CD14-positive monocyte (primary cell): ENCODE measurements at regions not wholly inside any gene's neighbourhood (a gene's known extent, or its start where the extent isn't known, plus 50 kb on each side); places are given as distances from the start of the nearest gene placed in this dataset.
A peak's percentile ranks its signal among the peaks of the same experiment; 100 is the strongest.
"Not testable (repeated sequence)": the region's sequence is repeated elsewhere in the genome, so short reads cannot be mapped to it uniquely, and the experiment has no call there.

Source experiments
- DNase-seq, 3 donors: peaks; one replicate each; pipeline ENCODE4 v3.0.0-alpha.2; 2011 to 2022
- H2AFZ ChIP-seq: 2 replicates; pipeline ENCODE4 v1.6.0; 2012; ENCODE audit warnings: mild to moderate bottlenecking, low read depth, low read length, inconsistent platforms; ENCODE audit not compliant: insufficient read depth, poor library complexity, severe bottlenecking
- H3K27ac ChIP-seq, 2 donors: 1 replicate in 1 of 2; 2 replicates in 1 of 2; pipeline ENCODE4 v1.5.1; 2012 to 2013; ENCODE audit warnings: low read length in 2 of 2, control low read depth in 1 of 2, inconsistent platforms in 1 of 2, low read depth in 1 of 2, mild to moderate bottlenecking in 1 of 2
- H3K27me3 ChIP-seq, 2 donors: one replicate each; pipeline versions ENCODE4 v1.6.0 to v1.6.1; 2011 to 2013; ENCODE audit warnings: low read length in 2 of 2; ENCODE audit not compliant: control insufficient read depth in 2 of 2, insufficient read depth in 2 of 2
- H3K36me3 ChIP-seq, 2 donors: replicated peaks in 1 of 2; 1 replicate in 1 of 2; 2 replicates in 1 of 2; pipeline versions ENCODE4 v1.5.1 to v1.6.1; 2012 to 2013; ENCODE audit warnings: low read length in 2 of 2, control low read depth in 1 of 2, inconsistent platforms in 1 of 2, mild to moderate bottlenecking in 1 of 2; ENCODE audit not compliant: insufficient read depth in 2 of 2, control insufficient read depth in 1 of 2
- H3K4me1 ChIP-seq, 2 donors: 1 replicate in 1 of 2; 2 replicates in 1 of 2; pipeline versions ENCODE4 v1.5.1 to v1.6.1; 2012 to 2013; ENCODE audit warnings: low read length in 2 of 2, control low read depth in 1 of 2, inconsistent platforms in 1 of 2, mild to moderate bottlenecking in 1 of 2, moderate library complexity in 1 of 2; ENCODE audit not compliant: insufficient read depth in 2 of 2, control insufficient read depth in 1 of 2
- H3K4me2 ChIP-seq: replicated peaks from 2 replicates; pipeline ENCODE3; 2012; ENCODE audit warnings: low read length, moderate library complexity, mild to moderate bottlenecking; ENCODE audit not compliant: poor library complexity, severe bottlenecking; ENCODE audit errors: extremely low read depth
- H3K4me3 ChIP-seq, 3 experiments: fragments of 200-600 bp in 1 of 3; sonication (generic) in 1 of 3; replicated peaks in 1 of 3; 1 replicate in 2 of 3; 2 replicates in 1 of 3; pipeline ENCODE4 v1.5.1; 2011 to 2013; ENCODE audit warnings: low read length in 3 of 3, mild to moderate bottlenecking in 3 of 3, control low read depth in 2 of 3, low read depth in 2 of 3, inconsistent platforms in 1 of 3, moderate library complexity in 1 of 3
- H3K79me2 ChIP-seq: 2 replicates; pipeline ENCODE4 v1.6.0; 2012; ENCODE audit warnings: mild to moderate bottlenecking, control low read depth, inconsistent platforms, low read length, moderate library complexity; ENCODE audit not compliant: insufficient read depth
- H3K9ac ChIP-seq: 2 replicates; pipeline ENCODE4 v1.6.0; 2017; ENCODE audit warnings: low read length, mild to moderate bottlenecking; ENCODE audit not compliant: insufficient read depth, poor library complexity, severe bottlenecking
- H3K9me3 ChIP-seq, 2 donors: replicated peaks in 1 of 2; 1 replicate in 1 of 2; 2 replicates in 1 of 2; pipeline versions ENCODE4 v1.5.1 to v1.6.1; 2012 to 2013; ENCODE audit warnings: low read length in 2 of 2, control low read depth in 1 of 2; ENCODE audit not compliant: control insufficient read depth in 1 of 2, insufficient read depth in 1 of 2
- H4K20me1 ChIP-seq: 2 replicates; pipeline ENCODE4 v1.6.0; 2012; ENCODE audit warnings: mild to moderate bottlenecking, low read length, control low read depth, moderate library complexity; ENCODE audit not compliant: insufficient read depth
- H3K27ac Mint-ChIP-seq, 7 donors: one replicate each; pipeline ENCODE4 v1.8.0; 2020; ENCODE audit warnings: mild to moderate bottlenecking in 7 of 7, mixed read lengths in 7 of 7, moderate library complexity in 6 of 7, inconsistent platforms in 2 of 7
- H3K27me3 Mint-ChIP-seq, 3 donors: one replicate each; pipeline ENCODE4 v1.8.0; 2021 to 2022; ENCODE audit warnings: low read depth in 3 of 3, mild to moderate bottlenecking in 3 of 3, mixed read lengths in 3 of 3, moderate library complexity in 3 of 3, inconsistent platforms in 1 of 3
- H3K36me3 Mint-ChIP-seq, 2 donors: one replicate each; pipeline ENCODE4 v1.8.0; 2020; ENCODE audit warnings: mixed read lengths in 2 of 2, inconsistent platforms in 1 of 2, mild to moderate bottlenecking in 1 of 2
- H3K4me1 Mint-ChIP-seq: one replicate; pipeline ENCODE4 v1.8.0; 2020; ENCODE audit warnings: mild to moderate bottlenecking, mixed read lengths
- H3K4me3 Mint-ChIP-seq, 2 donors: one replicate each; pipeline ENCODE4 v1.8.0; 2020; ENCODE audit warnings: mild to moderate bottlenecking in 2 of 2, mixed read lengths in 2 of 2, moderate library complexity in 1 of 2
- H3K9me3 Mint-ChIP-seq, 7 donors: one replicate each; pipeline ENCODE4 v1.8.0; 2020 to 2022; ENCODE audit warnings: mixed read lengths in 7 of 7, mild to moderate bottlenecking in 6 of 7, moderate library complexity in 6 of 7, inconsistent platforms in 2 of 7
- WGBS: methylation state at CpG from one replicate; pipeline ENCODE4 v1.1.5; 2013; ENCODE audit warnings: missing lambda C conversion rate; ENCODE audit not compliant: insufficient coverage; 5-methylcytosine and 5-hydroxymethylcytosine counted together
- intact Hi-C, 2 donors: fragments of 100-400 bp; cut with micrococcal nuclease; formaldehyde crosslinking; loops; one replicate each; pipeline versions ENCODE4 v1.15.0 to v1.15.1; 2023
- TF ChIP-seq, protein P1 (sequence below): fragments of 200-600 bp; IDR thresholded peaks from one replicate; pipeline ENCODE4 v1.8.0; 2022; ENCODE audit warnings: antibody characterized with exemption, mild to moderate bottlenecking

DNA sequence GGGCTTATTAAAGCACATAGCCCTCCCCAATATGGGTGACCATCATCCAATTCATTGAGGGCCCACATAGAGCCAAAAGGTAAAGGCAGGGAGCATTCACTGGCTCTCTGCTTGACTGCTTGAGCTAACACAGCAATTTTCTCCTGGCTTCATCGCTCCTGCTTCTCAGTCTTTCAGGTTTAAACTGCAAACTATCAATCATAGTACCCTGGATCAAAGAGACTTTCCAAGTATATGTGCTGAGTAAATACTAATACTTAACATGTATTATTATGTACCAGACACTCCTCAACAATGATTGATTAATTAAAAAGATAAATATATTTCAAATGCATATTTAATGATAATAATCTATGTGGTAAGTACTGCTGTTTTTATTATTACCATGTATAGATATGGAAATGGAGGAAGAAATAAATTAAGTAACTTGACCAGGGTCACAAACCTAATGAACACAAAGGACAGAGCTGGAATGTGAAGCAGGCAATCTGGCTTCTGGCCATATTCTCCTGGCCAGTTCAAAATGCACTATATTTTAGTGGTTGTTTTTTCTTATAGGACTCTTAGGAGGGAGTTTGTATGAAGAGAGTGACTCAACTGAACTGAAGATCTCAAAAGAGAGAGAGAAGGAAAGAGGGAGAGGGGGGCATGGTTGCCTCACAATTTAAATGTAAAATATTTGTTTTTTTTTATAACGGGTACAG lies 1197.3 kb downstream of the TECRL start:
- no CpG with 5 or more reads among the region's 2 CpGs for WGBS
- H3K4me1 Mint-ChIP-seq = no peaks in the 10 kb centered on the region
- Histone ChIP-seq H3K4me3 (no peak overlapping the region), H3K27me3 (no peaks in the 10 kb centered on the region), H3K9ac (no peak overlapping the region), H4K20me1 (no peaks in the 10 kb centered on the region), H3K4me2 (no peak overlapping the region), H3K27ac (no peak overlapping the region), H3K79me2 (no peaks in the 10 kb centered on the region), H2AFZ (no peak overlapping the region), H3K36me3 (no peaks in the 10 kb centered on the region), H3K9me3 (no peaks in the 10 kb centered on the region), H3K4me1 (no peaks in the 10 kb centered on the region)
- H3K9me3 Mint-ChIP-seq = peaks cover 0 to 8% (median 3%) of the 10 kb centered on the region in 7 donors
- DNase-seq = no peak
- intact Hi-C loops = no loop called here
- no peak overlapping the region for H3K4me3 Mint-ChIP-seq
- TF ChIP-seq, protein P1, sequence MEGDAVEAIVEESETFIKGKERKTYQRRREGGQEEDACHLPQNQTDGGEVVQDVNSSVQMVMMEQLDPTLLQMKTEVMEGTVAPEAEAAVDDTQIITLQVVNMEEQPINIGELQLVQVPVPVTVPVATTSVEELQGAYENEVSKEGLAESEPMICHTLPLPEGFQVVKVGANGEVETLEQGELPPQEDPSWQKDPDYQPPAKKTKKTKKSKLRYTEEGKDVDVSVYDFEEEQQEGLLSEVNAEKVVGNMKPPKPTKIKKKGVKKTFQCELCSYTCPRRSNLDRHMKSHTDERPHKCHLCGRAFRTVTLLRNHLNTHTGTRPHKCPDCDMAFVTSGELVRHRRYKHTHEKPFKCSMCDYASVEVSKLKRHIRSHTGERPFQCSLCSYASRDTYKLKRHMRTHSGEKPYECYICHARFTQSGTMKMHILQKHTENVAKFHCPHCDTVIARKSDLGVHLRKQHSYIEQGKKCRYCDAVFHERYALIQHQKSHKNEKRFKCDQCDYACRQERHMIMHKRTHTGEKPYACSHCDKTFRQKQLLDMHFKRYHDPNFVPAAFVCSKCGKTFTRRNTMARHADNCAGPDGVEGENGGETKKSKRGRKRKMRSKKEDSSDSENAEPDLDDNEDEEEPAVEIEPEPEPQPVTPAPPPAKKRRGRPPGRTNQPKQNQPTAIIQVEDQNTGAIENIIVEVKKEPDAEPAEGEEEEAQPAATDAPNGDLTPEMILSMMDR = no peak
- no peaks in the 10 kb centered on the region for H3K36me3 Mint-ChIP-seq
- H3K27me3 Mint-ChIP-seq = no peaks in the 10 kb centered on the region
- H3K27ac Mint-ChIP-seq = no peak overlapping the region

- no peak overlapping the region for H3K4me2 ChIP-seq
- no peaks in the 10 kb centered on the region for H4K20me1 ChIP-seq
- H3K9me3 ChIP-seq = no peaks in the 10 kb centered on the region
- no peak overlapping the region for H3K9ac ChIP-seq
- Mint-ChIP-seq H3K36me3 (no peaks in the 10 kb centered on the region), H3K27ac (no peak overlapping the region), H3K9me3 (peaks cover 0 to 5% (median 3%) of the 10 kb centered on the region in 7 donors), H3K27me3 (no peaks in the 10 kb centered on the region), H3K4me1 (no peaks in the 10 kb centered on the region), H3K4me3 (no peak overlapping the region)
- no peak overlapping the region for H3K4me3 ChIP-seq
- WGBS = no CpG with 5 or more reads among the region's 2 CpGs
- H3K36me3 ChIP-seq = no peaks in the 10 kb centered on the region
- H3K27me3 ChIP-seq = no peaks in the 10 kb centered on the region
- TF ChIP-seq, protein P1 = no peak
- no peaks in the 10 kb centered on the region for H3K79me2 ChIP-seq
- intact Hi-C loops = no loop called here
- no peak overlapping the region for H2AFZ ChIP-seq
- no peaks in the 10 kb centered on the region for H3K4me1 ChIP-seq
- DNase-seq = no peak
- no peak overlapping the region for H3K27ac ChIP-seq
Observed at GRCh38 chr4:63211375-63211774, 1197.9 kb downstream of the TECRL start.

DNA sequence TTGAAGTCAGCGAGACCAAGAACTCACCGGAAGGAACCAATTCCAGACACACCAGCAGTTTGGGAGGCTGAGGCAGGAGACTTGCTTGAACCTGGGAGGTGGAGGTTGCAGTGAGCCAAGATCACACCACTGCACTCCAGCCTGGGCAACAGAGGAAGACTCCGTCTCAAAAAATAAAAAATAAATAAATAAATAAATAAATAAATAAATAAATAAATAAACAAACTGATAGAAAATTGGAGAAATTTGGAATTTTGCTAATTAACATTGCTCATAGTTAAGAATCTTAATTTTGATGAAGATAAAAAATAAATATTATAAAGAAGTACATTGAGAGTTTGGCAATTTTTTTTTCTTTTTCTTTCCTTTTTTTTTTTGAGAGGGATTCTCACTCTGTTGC lies 1216.2 kb downstream of the TECRL start:
- H3K4me1 Mint-ChIP-seq, H3K27ac ChIP-seq, H3K27me3 Mint-ChIP-seq, intact Hi-C loops, H3K79me2 ChIP-seq, H2AFZ ChIP-seq, DNase-seq, H3K4me1 ChIP-seq, H4K20me1 ChIP-seq, H3K36me3 Mint-ChIP-seq, H3K9ac ChIP-seq, H3K4me2 ChIP-seq, H3K27me3 ChIP-seq, H3K4me3 Mint-ChIP-seq, H3K4me3 ChIP-seq, H3K9me3 ChIP-seq, H3K36me3 ChIP-seq: not testable (repeated sequence)
- no CpG with 5 or more reads among the region's 3 CpGs for WGBS
- peak overlapping the region in 1 of 7 donors; percentile 55 for H3K27ac Mint-ChIP-seq
- H3K9me3 Mint-ChIP-seq = peaks cover 2 to 21% (median 12%) of the 10 kb centered on the region in 7 donors
